ENCODE measurements at regions not wholly inside any gene's neighbourhood (a gene's known extent, or its start where the extent isn't known, plus 50 kb on each side); places are given as distances from the start of the nearest gene placed in this dataset.
"Not testable (repeated sequence)": the region's sequence is repeated elsewhere in the genome, so short reads cannot be mapped to it uniquely, and the experiment has no call there.

DNA sequence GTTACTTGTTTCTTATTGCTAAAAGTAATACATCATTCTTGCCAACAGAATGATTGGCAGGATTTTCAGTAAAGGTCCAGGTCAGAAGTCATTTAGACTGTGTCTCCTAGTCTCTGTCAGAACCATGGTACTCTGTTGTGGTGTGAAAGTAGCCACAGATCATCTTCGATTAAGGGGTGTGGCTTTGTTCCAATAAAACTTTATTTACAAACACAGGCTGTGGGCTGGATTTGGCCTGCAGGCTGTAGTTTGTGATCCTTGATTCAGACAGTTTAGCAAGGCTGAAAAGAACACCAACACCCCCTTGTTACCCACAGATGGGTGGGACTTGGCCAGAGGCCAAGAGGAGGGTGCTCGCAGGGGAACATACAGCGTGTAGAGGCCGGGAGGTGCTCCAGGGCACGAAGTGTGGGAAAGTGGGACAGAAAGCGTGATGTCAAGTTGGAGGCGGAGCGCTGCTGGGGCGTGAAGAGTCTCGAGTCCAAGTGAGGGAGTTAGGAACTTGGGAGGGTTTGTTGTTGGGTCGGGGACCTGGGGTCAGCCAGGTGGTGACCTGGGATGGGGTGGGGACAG lies 117.3 kb upstream of the ALDH3B2 start:
- not testable (repeated sequence) for H3K9me3 ChIP-seq (ENCODE audit: control insufficient read depth, insufficient read depth, low read length); H3K36me3 ChIP-seq (ENCODE audit: control insufficient read depth, insufficient read depth, low read length); H3K27me3 ChIP-seq (ENCODE audit: control insufficient read depth, insufficient read depth, low read length); H3K27ac ChIP-seq (ENCODE audit: low read depth, low read length); H3K4me1 ChIP-seq (ENCODE audit: control insufficient read depth, insufficient read depth, low read length); H3K4me3 ChIP-seq (ENCODE audit: low read depth, low read length); H3K9ac ChIP-seq (ENCODE audit: low read depth, low read length)

DNA sequence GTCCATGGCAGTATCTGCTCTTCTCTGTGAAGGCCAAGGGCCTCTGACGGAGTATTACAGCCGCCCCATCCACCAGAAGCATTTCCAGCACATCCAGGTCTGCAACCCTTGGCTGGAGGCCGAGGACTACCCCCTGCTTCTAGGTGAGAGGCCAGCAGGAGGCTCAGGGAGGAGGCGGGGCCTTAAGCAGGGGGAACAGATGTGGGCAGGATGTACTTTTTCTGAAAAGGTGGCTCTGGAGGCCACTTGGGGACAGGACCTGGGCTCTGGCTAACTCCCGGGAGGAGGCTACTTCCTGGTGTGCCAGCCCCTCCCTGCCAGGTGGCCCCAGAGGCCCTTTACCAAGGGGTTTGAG lies 113.9 kb upstream of the ALDH3B2 start:
- H3K4me1 ChIP-seq (ENCODE audit: control insufficient read depth, insufficient read depth, low read length); H3K9ac ChIP-seq (ENCODE audit: low read depth, low read length); H3K4me3 ChIP-seq (ENCODE audit: low read depth, low read length); H3K9me3 ChIP-seq (ENCODE audit: control insufficient read depth, insufficient read depth, low read length); H3K27ac ChIP-seq (ENCODE audit: low read depth, low read length); H3K27me3 ChIP-seq (ENCODE audit: control insufficient read depth, insufficient read depth, low read length); H3K36me3 ChIP-seq (ENCODE audit: control insufficient read depth, insufficient read depth, low read length): not testable (repeated sequence)

DNA sequence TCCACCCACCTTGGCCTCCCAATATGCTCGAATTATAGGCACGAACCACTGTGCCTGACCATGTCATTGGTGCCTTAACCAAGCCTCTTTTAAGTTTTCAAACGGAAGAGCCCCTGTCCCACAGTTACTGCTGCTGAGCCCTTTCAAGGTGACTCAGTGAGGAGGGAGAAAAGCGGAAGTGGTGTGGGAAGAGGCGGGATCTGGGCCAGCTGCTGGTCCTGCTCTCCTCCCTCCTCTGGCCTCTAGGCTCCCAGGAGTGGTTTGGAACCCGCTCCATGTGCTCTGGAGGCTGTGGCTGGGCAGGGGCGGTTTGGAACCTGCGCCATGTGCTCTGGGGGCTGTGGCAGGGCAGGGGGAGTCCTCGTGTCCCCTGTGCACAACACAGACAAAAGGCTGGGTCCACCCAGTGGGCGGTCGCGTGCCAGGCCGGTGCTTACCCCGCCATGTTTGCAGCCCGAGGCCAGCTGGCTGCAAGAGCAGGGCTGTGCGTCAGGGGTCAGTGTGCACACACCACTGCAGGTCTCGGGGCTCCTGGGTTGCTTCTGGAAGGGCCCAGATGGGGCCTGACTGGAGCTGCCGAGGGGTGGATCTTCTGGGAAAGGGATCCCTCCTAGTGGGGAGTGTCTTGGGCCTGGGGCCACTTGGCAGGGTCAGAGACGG lies 113.4 kb upstream of the ALDH3B2 start:
- H3K9me3 ChIP-seq (ENCODE audit: control insufficient read depth, insufficient read depth, low read length); H3K27ac ChIP-seq (ENCODE audit: low read depth, low read length); H3K4me3 ChIP-seq (ENCODE audit: low read depth, low read length): not testable (repeated sequence)

DNA sequence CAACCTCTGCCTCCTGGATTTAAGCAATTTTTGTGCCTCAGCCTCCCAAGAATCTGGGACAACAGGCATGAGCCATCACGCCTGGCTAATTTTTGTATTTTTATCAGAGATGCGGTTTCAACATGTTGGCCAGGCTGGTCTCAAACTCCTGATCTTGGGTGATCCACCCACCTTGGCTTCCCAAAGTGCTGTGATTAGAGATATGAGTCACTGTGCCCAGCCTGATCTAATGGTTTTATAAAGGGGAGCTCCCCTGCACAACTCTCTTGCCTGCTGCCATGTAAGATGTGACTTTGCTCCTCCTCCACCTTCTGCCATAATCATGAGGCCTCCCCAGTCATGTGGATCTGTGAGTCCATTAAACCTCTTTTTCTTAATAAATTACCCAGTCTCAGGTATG lies 107.5 kb upstream of the ALDH3B2 start:
- not testable (repeated sequence) for H3K4me1 ChIP-seq (ENCODE audit: control insufficient read depth, insufficient read depth, low read length); H3K9ac ChIP-seq (ENCODE audit: low read depth, low read length); H3K27me3 ChIP-seq (ENCODE audit: control insufficient read depth, insufficient read depth, low read length); H3K36me3 ChIP-seq (ENCODE audit: control insufficient read depth, insufficient read depth, low read length); H3K9me3 ChIP-seq (ENCODE audit: control insufficient read depth, insufficient read depth, low read length); H3K4me3 ChIP-seq (ENCODE audit: low read depth, low read length); H3K27ac ChIP-seq (ENCODE audit: low read depth, low read length)

More for the DNA sequence above, 113.4 kb upstream of the ALDH3B2 start:
- not testable (repeated sequence) for H3K4me1 ChIP-seq (ENCODE audit: control insufficient read depth, insufficient read depth, low read length); H3K36me3 ChIP-seq (ENCODE audit: control insufficient read depth, insufficient read depth, low read length); H3K27me3 ChIP-seq (ENCODE audit: control insufficient read depth, insufficient read depth, low read length); H3K9ac ChIP-seq (ENCODE audit: low read depth, low read length)

DNA sequence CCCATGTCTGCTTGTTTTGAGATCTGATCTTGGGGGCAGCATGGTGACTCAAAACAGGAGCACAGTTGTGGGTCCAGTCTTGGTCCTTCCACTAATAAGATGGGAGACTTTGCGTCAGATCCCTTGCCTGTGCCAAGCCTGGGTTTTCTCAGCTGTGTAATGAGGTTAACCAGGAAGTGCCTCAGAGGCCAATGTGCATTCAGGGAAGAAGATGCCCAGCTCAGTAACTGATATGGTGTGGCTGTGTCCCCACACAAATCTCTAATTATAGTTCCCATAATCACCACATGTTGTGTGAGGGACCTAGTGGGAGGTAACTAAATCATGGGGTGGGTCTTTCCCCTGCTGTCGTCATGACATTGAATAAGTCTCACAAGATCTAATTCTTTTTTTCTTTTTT lies 107.1 kb upstream of the ALDH3B2 start:
- not testable (repeated sequence) for H3K4me1 ChIP-seq (ENCODE audit: control insufficient read depth, insufficient read depth, low read length); H3K9ac ChIP-seq (ENCODE audit: low read depth, low read length); H3K9me3 ChIP-seq (ENCODE audit: control insufficient read depth, insufficient read depth, low read length); H3K36me3 ChIP-seq (ENCODE audit: control insufficient read depth, insufficient read depth, low read length); H3K27ac ChIP-seq (ENCODE audit: low read depth, low read length); H3K27me3 ChIP-seq (ENCODE audit: control insufficient read depth, insufficient read depth, low read length); H3K4me3 ChIP-seq (ENCODE audit: low read depth, low read length)

DNA sequence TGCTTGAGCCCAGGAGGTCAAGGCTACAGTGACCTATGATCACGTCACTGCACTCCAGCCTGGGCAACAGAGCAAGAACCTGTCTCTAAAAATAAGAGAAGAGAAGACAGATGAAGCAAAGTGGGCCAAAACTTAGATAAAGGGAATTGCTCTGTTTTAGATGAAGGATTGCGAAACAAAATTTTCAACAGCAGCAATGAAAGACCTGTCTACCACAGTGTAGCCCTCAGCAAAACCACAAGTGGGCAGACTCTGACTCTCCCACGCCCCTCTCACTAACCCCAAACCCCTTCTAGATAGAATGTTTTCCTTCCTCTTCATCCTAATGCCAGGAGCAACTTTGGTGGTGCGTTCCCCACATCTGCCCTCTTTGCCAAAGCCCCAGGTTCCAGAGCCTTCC lies 105.6 kb upstream of the ALDH3B2 start:
- no peaks in the 10 kb centered on the region; the same call in 1 of the 2 replicates for H3K27me3 ChIP-seq (ENCODE audit: control insufficient read depth, insufficient read depth, low read length)
- H3K4me1 ChIP-seq (ENCODE audit: control insufficient read depth, insufficient read depth, low read length): no peaks in the 10 kb centered on the region
- H3K4me3 ChIP-seq (ENCODE audit: low read depth, low read length): no peak overlapping the region
- no peaks in the 10 kb centered on the region for H3K36me3 ChIP-seq (ENCODE audit: control insufficient read depth, insufficient read depth, low read length)
- H3K9me3 ChIP-seq (ENCODE audit: control insufficient read depth, insufficient read depth, low read length): no peaks in the 10 kb centered on the region
- no peak overlapping the region for H3K27ac ChIP-seq (ENCODE audit: low read depth, low read length)
- H3K9ac ChIP-seq (ENCODE audit: low read depth, low read length): no peak overlapping the region

DNA sequence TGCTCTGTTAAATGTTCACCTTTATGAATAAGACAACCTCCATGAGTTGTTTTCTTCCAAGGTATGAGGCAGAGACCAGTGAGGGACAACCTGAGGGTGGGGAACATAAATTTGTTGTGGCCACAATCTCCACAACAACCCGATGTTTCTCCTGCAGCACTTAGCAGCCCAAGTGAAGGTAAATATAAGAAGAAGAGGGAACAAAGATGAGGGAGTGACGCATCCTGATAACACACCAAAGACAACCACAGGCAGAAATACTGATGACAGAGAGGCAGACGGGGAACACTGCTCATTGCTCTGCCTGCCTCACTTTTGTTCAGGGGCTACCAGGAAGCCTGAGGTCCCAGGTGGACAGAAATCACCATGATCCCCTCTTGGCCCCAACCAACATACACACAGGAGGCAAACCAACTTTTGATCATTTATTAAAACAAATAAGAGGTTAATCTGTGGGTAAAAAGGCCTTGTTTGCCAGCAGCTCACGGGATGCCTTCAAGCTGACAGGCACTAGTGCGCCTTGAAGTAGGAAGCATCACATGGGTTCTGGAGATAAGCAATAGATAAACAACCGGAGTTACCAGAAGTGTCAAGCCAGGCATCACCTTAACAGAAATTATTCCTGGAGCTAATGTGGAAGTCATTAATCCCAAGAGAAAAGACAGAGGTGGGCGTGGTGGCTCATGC lies 104.9 kb upstream of the ALDH3B2 start:
- H3K27ac ChIP-seq (ENCODE audit: low read depth, low read length): peak overlapping the region; percentile 54
- not testable (repeated sequence) for H3K27me3 ChIP-seq (ENCODE audit: control insufficient read depth, insufficient read depth, low read length); H3K4me1 ChIP-seq (ENCODE audit: control insufficient read depth, insufficient read depth, low read length); H3K36me3 ChIP-seq (ENCODE audit: control insufficient read depth, insufficient read depth, low read length); H3K4me3 ChIP-seq (ENCODE audit: low read depth, low read length); H3K9me3 ChIP-seq (ENCODE audit: control insufficient read depth, insufficient read depth, low read length); H3K9ac ChIP-seq (ENCODE audit: low read depth, low read length)

DNA sequence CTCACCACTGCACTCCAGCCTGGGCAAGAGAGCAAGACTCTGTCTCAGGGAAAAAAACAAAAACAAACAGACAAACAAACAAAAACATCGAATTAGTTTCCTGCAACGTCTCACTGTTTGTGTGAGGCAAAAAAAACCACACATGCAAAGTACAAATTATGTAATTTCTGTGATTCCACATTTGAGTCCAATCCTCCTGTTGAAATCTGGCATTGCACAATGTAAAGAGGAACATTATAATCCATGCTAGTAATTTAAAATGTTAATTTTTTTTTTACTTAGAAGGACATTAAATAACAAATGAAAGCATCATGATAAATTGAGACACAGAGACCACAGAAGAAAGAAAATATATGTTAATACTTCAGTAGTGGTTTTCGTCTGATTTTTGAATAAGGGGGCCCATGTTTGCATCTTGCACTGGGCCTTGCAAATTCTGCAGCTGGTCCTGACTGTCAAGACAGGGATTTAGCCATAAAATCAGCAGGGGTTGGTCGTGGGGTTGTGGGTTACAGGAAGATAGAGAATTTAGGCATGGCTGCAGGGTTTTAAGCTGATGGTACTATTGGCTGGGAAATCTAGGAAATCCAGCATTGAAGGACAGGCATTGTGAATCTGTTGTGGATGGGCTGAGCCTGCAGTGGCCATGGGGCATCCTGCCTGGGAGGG lies 102.6 kb upstream of the ALDH3B2 start:
- H3K27me3 ChIP-seq (ENCODE audit: control insufficient read depth, insufficient read depth, low read length): no peaks in the 10 kb centered on the region; the same call in 1 of the 2 replicates
- no peaks in the 10 kb centered on the region for H3K9me3 ChIP-seq (ENCODE audit: control insufficient read depth, insufficient read depth, low read length)
- no peak overlapping the region for H3K4me3 ChIP-seq (ENCODE audit: low read depth, low read length)
- H3K4me1 ChIP-seq (ENCODE audit: control insufficient read depth, insufficient read depth, low read length): no peaks in the 10 kb centered on the region
- no peak overlapping the region for H3K27ac ChIP-seq (ENCODE audit: low read depth, low read length)
- H3K36me3 ChIP-seq (ENCODE audit: control insufficient read depth, insufficient read depth, low read length): no peaks in the 10 kb centered on the region
- no peak overlapping the region for H3K9ac ChIP-seq (ENCODE audit: low read depth, low read length)

DNA sequence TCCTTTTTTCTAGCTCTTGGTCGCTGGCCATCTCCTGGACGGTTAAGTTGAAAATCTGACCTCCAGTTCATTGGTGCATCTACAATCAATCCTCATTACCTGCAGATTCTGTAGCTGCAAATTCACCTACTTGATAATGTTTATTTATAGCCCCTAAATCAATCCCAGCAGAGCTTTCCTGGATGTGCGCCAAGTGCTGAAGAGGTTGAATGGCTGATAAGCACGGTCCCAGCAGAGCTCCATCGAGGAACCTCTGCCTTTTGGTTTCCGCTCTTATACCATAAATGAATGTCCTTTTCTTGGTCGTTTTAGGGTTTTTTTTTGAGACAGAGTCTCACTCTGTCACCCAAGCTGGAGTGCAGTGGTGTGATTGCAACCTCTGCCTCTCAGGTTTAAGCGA lies 99.8 kb upstream of the ALDH3B2 start:
- not testable (repeated sequence) for H3K27me3 ChIP-seq (ENCODE audit: control insufficient read depth, insufficient read depth, low read length); H3K9ac ChIP-seq (ENCODE audit: low read depth, low read length); H3K4me1 ChIP-seq (ENCODE audit: control insufficient read depth, insufficient read depth, low read length); H3K9me3 ChIP-seq (ENCODE audit: control insufficient read depth, insufficient read depth, low read length); H3K27ac ChIP-seq (ENCODE audit: low read depth, low read length); H3K4me3 ChIP-seq (ENCODE audit: low read depth, low read length); H3K36me3 ChIP-seq (ENCODE audit: control insufficient read depth, insufficient read depth, low read length)

DNA sequence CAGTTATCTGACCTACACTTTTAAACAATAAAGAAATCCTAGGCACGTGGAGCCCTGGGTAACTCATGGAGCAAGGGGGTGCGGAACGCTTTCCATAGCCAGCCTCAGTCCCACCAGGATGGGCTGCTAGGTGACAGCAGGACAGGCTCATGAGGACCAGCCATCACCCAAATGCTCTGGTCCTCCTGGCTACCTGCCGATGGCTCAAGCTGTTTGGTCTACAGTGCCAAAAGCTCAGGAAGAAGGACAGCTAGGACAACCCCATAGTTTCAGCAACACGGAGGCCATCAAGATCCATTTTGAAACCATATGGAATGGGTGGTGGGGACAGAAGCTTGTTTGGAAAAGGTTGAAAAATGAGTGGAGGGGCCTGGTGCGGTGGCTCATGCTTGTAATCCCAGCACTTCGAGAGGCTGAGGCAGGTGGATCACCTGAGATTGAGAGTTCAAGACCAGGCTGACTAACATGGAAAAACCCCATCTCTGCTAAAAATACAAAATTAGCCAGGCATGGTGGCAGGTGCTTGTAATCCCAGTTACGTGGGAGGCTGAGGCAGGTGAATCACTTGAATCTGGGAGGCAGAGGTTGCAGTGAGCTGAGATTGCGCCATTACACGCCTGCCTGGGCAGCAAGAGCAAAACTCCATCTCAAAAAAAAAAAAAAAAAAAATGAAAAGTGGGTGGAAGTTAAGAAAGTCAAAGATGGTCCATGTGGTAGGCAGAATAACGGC lies 93.7 kb upstream of the ALDH3B2 start:
- not testable (repeated sequence) for H3K27me3 ChIP-seq (ENCODE audit: control insufficient read depth, insufficient read depth, low read length); H3K9ac ChIP-seq (ENCODE audit: low read depth, low read length); H3K27ac ChIP-seq (ENCODE audit: low read depth, low read length); H3K4me1 ChIP-seq (ENCODE audit: control insufficient read depth, insufficient read depth, low read length); H3K9me3 ChIP-seq (ENCODE audit: control insufficient read depth, insufficient read depth, low read length); H3K36me3 ChIP-seq (ENCODE audit: control insufficient read depth, insufficient read depth, low read length); H3K4me3 ChIP-seq (ENCODE audit: low read depth, low read length)

DNA sequence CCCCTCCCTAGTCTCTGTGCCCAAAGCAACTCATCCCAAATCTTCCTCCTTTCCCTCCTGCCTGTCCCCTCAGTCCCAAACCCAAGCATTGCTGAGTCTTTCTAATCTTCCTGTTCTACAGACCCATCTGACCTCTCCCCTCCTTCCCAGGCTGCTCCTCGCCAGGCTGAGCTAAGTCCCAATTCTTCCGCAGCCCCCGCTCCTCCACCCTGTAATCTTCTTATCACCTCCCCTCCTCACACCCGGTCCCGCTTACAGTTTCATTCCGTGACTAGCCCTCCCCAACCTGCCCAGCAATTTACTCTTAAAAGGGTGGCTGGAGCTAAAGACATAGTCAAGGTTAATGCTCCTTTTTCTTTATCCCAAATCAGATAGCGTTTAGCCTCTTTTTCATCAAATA lies 86.8 kb upstream of the ALDH3B2 start:
- H3K27ac ChIP-seq (ENCODE audit: low read depth, low read length); H3K27me3 ChIP-seq (ENCODE audit: control insufficient read depth, insufficient read depth, low read length); H3K4me3 ChIP-seq (ENCODE audit: low read depth, low read length); H3K9ac ChIP-seq (ENCODE audit: low read depth, low read length); H3K9me3 ChIP-seq (ENCODE audit: control insufficient read depth, insufficient read depth, low read length); H3K36me3 ChIP-seq (ENCODE audit: control insufficient read depth, insufficient read depth, low read length): not testable (repeated sequence)
- peaks cover 18% of the 10 kb centered on the region; the same call in 1 of the 2 replicates for H3K4me1 ChIP-seq (ENCODE audit: control insufficient read depth, insufficient read depth, low read length)
